NCI-H446 treated with DMSO at 0.1 percent for 48 hours (cell line): ENCODE measurements at regions not wholly inside any gene's neighbourhood (a gene's known extent, or its start where the extent isn't known, plus 50 kb on each side); places are given as distances from the start of the nearest gene placed in this dataset.
"Not testable (repeated sequence)": the region's sequence is repeated elsewhere in the genome, so short reads cannot be mapped to it uniquely, and the experiment has no call there.

Source experiments
- DNase-seq: peaks from one replicate; lab custom pipeline; 2025; lab: John Stamatoyannopoulos, UW

GRCh38 chr13:82593239-82593638 lies 1289.0 kb downstream of the SLITRK1 start:
- no peak for DNase-seq

DNA sequence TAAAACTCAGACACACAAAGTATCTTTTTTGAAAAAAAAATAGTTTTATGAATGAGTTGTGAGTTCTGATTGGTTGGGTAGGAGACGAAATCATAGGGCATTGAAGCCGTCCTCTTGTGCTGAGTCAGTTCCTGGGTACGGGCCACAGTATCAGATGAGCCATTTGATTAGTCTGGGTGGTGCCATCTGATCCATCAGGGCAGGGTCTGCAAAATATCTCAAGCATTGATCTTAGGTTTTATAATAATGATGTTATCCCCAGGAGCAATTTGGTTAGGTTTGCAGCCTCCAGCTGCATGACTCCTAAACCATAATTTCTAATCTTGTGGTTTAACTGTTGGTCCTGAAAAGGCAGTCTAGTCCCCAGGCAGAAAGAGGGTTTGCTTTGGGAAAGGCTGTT lies 1310.6 kb downstream of the SLITRK1 start:
- no peak for DNase-seq

- no peak for DNase-seq
Measured at GRCh38 chr13:82569581-82569980, 1312.7 kb downstream of the SLITRK1 start.

DNA sequence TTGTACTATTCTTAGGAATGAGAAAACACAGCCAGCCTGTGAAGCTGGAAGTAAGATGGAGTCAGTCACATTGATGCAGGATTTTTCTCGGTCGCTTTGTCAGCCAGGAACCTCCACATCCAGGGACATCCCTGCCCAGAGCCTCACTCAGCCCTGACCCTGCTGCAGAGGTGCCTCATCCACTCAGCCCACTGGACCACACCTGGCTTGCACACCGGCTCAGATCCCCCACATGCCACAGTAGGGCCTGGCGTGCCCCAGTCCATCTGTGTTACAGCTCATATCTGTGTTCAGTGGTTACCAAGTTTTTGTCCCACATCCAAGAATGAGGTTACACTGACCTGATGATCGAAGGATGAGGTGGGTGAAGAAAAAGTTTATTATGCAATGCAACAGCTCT lies 1315.4 kb downstream of the SLITRK1 start:
- no peak for DNase-seq

GRCh38 chr13:82565201-82565600 lies 1317.1 kb downstream of the SLITRK1 start:
- DNase-seq: no peak

DNA sequence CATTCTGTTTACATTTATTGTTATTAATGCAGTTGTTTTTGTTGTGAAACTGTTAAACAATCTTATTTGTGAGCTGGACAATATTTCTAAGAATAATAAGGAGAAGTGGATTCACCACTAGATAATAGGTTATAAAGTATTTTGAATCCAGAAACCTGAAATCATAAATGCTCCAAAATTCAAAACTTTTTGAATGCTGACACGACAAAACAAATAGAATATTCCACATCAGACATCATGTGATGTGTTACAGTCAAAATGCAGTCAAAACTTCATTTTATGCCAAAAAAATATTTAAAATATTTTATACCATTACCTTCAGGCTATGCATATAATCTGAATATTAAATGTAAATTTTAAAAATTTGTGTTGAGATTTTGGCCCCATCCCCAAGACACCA lies 1321.4 kb downstream of the SLITRK1 start:
- DNase-seq: no peak

DNA sequence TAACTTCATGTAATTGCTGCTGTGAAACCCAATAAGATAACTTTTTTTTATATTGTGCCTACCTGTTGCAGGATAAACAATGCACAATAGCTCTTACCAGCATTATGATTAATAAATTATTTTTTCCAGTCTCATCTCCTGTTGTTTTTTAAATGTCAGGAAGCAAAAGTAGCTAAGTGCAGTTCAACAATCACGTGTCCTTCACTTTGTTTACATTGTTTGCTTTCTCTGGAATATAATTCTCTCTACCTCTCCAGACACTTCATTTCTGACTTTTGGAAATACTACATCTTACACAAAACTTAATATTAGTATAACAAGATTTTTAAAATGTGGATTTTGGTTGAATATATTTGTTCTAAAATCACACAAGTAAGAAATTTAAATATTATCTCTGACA lies 1359.4 kb downstream of the SLITRK1 start:
- DNase-seq: no peak

- no peak for DNase-seq
Measured at GRCh38 chr13:82506805-82507414, 1375.4 kb downstream of the SLITRK1 start.

DNA sequence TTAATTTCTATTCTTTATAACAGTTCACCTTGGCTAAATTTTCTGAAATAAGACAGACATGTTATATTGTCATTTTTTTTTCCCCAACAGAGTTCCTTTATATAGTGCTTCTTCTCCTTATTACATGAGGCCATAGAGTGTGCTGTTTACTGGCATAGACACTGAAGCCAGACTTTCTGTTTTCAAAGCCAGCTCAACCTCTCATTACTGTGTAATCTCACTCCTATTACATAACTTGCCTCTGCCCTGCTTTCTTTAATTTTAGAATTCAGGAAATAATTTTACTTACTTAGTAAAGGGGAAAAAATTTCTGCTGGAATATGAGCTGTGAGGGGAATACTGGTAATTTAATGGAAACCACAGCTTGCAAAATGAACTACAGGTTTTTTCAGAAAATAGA lies 1380.4 kb downstream of the SLITRK1 start:
- DNase-seq: no peak

GRCh38 chr13:82480415-82480814 lies 1401.9 kb downstream of the SLITRK1 start:
- DNase-seq: no peak

GRCh38 chr13:82477436-82477835 lies 1404.8 kb downstream of the SLITRK1 start:
- no peak for DNase-seq

DNA sequence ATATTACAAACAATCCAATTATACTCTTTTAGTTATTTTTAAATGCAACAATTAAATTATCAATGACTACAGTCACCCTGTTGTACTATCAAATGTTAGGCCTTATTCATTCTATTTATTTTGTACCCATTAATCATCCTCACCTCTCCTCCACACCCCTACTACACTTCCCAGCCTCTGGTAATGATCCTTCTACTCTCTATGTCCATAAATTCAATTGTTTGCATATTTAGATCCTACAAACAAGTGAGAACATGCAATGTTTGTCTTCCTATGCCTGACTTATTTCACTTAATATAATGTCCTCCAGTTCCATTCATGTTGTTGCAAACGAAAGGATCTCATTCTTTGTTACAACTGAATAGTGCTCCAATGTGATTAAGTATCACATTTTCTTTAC lies 1414.6 kb downstream of the SLITRK1 start:
- DNase-seq: no peak

DNA sequence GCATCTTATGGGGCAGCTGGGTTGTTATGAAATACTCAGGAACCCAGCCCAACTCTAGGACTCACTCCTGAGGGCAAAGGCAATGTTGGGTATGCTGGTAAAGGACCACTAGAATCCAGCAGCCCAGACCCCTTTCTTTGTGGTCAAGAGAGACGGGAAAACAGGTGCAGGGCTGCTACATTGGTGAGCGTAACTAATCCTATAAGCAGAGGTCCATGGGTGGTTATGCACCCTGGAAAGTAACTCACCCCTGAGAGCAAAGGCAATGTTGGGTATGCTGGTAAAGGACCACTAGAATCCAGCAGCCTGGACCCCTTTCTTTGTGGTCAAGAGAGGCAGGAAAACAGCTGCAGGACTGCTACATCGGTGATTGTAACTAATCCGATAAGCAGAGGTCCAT lies 1422.7 kb downstream of the SLITRK1 start:
- not testable (repeated sequence) for DNase-seq

DNA sequence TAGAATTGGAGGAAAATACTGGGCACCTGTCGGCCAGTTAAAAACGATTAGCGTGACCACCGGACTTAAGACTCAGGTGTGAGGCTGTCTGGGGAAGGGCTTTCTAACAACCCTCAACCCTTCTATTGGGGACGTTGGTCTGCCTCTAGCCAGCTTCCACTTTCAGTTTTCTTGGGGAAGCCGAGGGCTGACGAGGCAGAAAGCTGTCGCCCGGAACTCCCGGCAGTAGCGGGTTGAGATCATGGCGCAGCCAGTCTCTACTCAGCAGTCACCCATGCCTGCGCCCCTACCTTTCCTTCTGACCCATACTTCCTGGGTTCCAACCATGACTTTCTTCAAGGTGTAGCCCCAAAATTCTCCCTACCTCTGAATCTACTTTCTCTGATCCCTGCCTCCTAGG lies 1424.1 kb downstream of the SLITRK1 start:
- DNase-seq: no peak

DNA sequence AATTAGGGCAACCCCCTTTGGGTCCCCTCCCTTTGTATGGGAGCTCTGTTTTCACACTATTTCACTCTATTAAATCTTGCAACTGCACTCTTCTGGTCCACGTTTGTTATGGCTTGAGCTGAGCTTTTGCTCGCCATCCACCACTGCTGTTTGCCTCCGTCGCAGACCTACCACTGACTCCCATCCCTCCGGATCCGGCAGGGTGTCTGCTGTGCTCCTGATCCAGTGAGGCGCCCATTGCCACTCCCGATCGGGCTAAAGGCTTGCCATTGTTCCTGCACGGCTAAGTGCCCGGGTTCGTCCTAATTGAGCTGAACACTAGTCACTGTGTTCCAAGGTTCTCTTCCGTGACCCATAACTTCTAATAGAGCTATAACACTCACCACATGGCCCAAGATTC lies 1424.7 kb downstream of the SLITRK1 start:
- DNase-seq: not testable (repeated sequence)

GRCh38 chr13:82447416-82448077 lies 1434.7 kb downstream of the SLITRK1 start:
- DNase-seq: no peak

- DNase-seq: no peak
Measured at GRCh38 chr13:82439159-82439904, 1442.9 kb downstream of the SLITRK1 start.

DNA sequence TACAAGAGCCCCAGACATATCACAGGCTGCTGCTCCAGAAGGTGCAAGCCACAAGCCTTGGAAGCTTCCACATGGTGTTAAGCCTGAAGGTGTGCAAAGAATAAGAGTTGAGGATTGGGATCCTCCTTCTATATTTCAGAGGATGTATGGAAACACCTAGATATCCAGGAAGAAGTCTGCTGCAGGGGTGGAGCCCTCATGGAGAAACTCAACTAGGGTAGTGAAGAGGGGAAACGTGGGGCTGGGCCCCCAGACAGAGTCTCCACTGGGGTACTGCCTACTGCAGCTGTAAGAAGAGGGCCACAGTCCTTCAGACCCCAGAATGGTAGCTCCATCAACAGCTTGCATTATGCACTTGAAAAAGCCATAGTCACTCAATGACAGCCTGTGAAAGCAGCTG lies 1444.0 kb downstream of the SLITRK1 start:
- no peak for DNase-seq

DNA sequence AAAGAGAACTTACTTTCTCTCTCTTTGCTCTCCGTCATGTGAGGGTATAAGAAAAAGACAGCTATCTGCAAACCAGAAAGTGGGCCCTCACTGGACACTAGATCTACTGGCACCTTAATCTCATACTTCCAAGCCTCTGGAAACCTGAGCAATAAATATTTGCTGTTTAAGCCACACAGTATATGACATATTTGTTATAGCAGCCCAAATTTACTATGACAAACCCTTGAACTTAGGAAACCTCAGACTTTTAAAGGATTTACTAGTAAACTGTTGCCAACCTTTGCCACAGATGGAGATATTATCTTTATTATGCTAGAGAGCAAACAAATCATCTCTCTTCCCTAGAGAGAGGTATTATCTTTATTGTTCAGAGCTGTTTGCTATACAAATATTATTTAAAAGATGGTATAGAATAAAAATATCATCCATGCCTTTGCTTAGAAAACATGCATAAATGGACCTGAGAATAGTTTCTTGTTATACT lies 1446.1 kb downstream of the SLITRK1 start:
- no peak for DNase-seq

- no peak for DNase-seq
Measured at GRCh38 chr13:82432949-82433348, 1449.3 kb downstream of the SLITRK1 start.

DNA sequence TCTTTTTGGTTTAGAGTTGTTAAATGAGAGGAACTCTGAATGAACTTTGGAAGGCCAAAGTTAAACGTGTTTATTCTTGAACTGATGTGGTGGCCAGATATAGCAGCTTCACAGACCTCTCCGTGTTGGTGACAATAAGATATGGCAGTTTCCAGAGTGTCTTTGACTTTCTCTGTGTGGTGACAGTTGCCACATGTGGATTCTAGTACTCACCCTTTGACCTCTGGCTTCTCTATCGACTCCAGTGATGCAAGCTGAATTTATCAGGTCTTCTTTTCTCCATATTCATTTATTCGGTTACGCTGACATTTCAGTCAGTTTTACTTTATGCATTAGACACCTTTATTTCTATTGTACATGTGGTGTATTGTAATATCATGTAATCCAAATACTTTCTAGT lies 1469.5 kb downstream of the SLITRK1 start:
- DNase-seq: no peak

DNA sequence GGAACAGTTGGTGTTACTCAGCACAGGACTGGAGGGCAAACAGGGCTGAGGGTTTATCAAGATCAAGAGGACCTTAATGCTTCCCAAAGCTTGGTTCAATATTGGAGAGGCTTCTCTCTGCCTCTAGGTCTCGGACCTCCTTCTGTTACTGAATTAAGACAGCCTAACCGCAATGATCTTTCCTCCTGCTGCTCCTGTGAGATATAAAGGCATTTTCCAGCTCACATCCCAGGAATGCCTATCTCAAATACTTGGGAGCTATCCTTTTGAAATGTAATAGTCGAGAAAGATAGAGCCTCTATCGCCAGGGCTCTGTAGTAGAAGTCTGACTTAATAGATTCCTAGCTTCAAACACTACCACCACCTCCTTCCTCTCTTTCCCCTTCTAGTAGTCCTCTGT lies 1475.0 kb downstream of the SLITRK1 start:
- no peak for DNase-seq

DNA sequence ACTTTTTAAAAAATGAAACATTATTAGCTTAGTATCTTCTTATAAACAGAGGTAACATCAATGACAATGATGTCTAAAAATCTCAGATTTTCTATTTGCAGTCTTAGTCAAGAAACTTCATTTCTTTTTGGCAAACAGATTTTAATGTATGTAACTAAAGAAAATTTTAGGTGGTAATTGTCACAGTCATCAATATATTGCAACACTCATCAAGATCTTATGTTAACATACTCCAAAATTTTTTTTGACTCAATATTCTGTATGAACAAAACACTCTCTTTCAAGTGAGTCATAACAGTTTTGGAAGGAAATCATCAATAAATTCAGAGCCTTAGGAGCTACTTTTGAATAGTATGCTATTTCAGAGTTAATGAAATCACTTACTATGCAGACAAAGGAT lies 1507.6 kb downstream of the SLITRK1 start:
- DNase-seq: no peak
